Medulla oblongata (tissue), 1 donor: ENCODE measurements at regions not wholly inside any gene's neighbourhood (a gene's known extent, or its start where the extent isn't known, plus 50 kb on each side); places are given as distances from the start of the nearest gene placed in this dataset.
"Not testable (repeated sequence)": the region's sequence is repeated elsewhere in the genome, so short reads cannot be mapped to it uniquely, and the experiment has no call there.

Experiments
- DNase-seq: peaks from one replicate; pipeline ENCODE4 v3.0.0-alpha.2; 2015; ENCODE audit errors: extremely low spot score

- no peak for DNase-seq
Measured at GRCh38 chr10:33706746-33707145, 372.3 kb upstream of the NRP1 start.

- no peak for DNase-seq
Measured at GRCh38 chr10:33706191-33706590, 371.7 kb upstream of the NRP1 start.

- no peak for DNase-seq
Measured at GRCh38 chr10:33704214-33704830, 369.9 kb upstream of the NRP1 start.

- DNase-seq: peak; percentile 21
Measured at GRCh38 chr10:33703501-33704213, 369.2 kb upstream of the NRP1 start.

- DNase-seq: no peak
Measured at GRCh38 chr10:33698033-33698432, 363.6 kb upstream of the NRP1 start.

GRCh38 chr10:33697016-33697415, 362.5 kb upstream of the NRP1 start:
- no peak for DNase-seq

GRCh38 chr10:33695536-33695935, 361.1 kb upstream of the NRP1 start:
- DNase-seq: no peak

GRCh38 chr10:33690536-33690935, 356.1 kb upstream of the NRP1 start:
- not testable (repeated sequence) for DNase-seq

- no peak for DNase-seq
Measured at GRCh38 chr10:33688506-33688905, 354.0 kb upstream of the NRP1 start.

- no peak for DNase-seq
Measured at GRCh38 chr10:33684211-33684611, 349.7 kb upstream of the NRP1 start.

- DNase-seq: no peak
Measured at GRCh38 chr10:33681595-33681994, 347.1 kb upstream of the NRP1 start.

GRCh38 chr10:33680036-33680435, 345.6 kb upstream of the NRP1 start:
- DNase-seq: no peak

- DNase-seq: no peak
Measured at GRCh38 chr10:33676606-33677339, 342.3 kb upstream of the NRP1 start.

GRCh38 chr10:33674986-33675599, 340.6 kb upstream of the NRP1 start:
- DNase-seq: no peak

GRCh38 chr10:33674491-33674890, 340.0 kb upstream of the NRP1 start:
- DNase-seq: no peak

GRCh38 chr10:33673839-33674415, 339.5 kb upstream of the NRP1 start:
- no peak for DNase-seq

- no peak for DNase-seq
Measured at GRCh38 chr10:33669904-33670303, 335.4 kb upstream of the NRP1 start.

- DNase-seq: peak; percentile 16
Measured at GRCh38 chr10:33666686-33667480, 332.4 kb upstream of the NRP1 start.

- DNase-seq: no peak
Measured at GRCh38 chr10:33665501-33665900, 331.0 kb upstream of the NRP1 start.

- DNase-seq: no peak
Measured at GRCh38 chr10:33664070-33664469, 329.6 kb upstream of the NRP1 start.
